DND-41 (cell line): ENCODE measurements at regions not wholly inside any gene's neighbourhood (a gene's known extent, or its start where the extent isn't known, plus 50 kb on each side); places are given as distances from the start of the nearest gene placed in this dataset.

Experiments used
- ATAC-seq: fragments of 200-7000 bp; cut with Tn5 transposase; 3 replicates; pipeline ENCODE4 v1.9.1; 2021; ENCODE audit warnings: low read depth; ENCODE audit not compliant: insufficient read depth
- DNase-seq: peaks from one replicate; pipeline ENCODE4 v3.0.0-alpha.2; 2020
- H2AFZ ChIP-seq: 2 replicates; pipeline ENCODE4 v1.6.0; 2012; ENCODE audit warnings: low read depth, low read length
- H3K27ac ChIP-seq: 2 replicates; pipeline ENCODE4 v1.5.1; 2012; ENCODE audit warnings: low read length, inconsistent platforms
- H3K27me3 ChIP-seq: fragments of 200-600 bp; sonication (generic); 2 replicates; pipeline ENCODE4 v1.6.0; 2012; ENCODE audit warnings: low read length, mild to moderate bottlenecking, inconsistent platforms; ENCODE audit not compliant: insufficient read depth, poor library complexity
- H3K36me3 ChIP-seq: 2 replicates; pipeline ENCODE4 v1.5.1; 2012; ENCODE audit warnings: low read length, inconsistent platforms; ENCODE audit not compliant: insufficient read depth
- H3K4me1 ChIP-seq: 2 replicates; pipeline ENCODE4 v1.5.1; 2012; ENCODE audit warnings: mild to moderate bottlenecking, low read length; ENCODE audit not compliant: insufficient read depth
- H3K4me2 ChIP-seq: 2 replicates; pipeline ENCODE4 v1.6.0; 2012; ENCODE audit warnings: mild to moderate bottlenecking, moderate library complexity, low read length, inconsistent platforms; ENCODE audit not compliant: insufficient read depth
- H3K4me3 ChIP-seq, 2 experiments: fragments of 200-600 bp in 1 of 2; shearing (Covaris generic) in 1 of 2; 2 replicates each; pipeline ENCODE4 v1.5.1; 2012 to 2016; ENCODE audit warnings: inconsistent platforms in 2 of 2, low read length in 2 of 2, mild to moderate bottlenecking in 2 of 2, low read depth in 1 of 2, moderate library complexity in 1 of 2
- H3K79me2 ChIP-seq: 2 replicates; pipeline ENCODE4 v1.6.0; 2012; ENCODE audit warnings: low read length, inconsistent platforms; ENCODE audit not compliant: insufficient read depth
- H3K9ac ChIP-seq: 2 replicates; pipeline ENCODE4 v1.6.0; 2012; ENCODE audit warnings: low read depth, mild to moderate bottlenecking, inconsistent platforms, low read length, moderate library complexity
- H3K9me3 ChIP-seq: 2 replicates; pipeline ENCODE4 v1.5.1; 2012; ENCODE audit warnings: low read length, moderate library complexity, mild to moderate bottlenecking, inconsistent platforms; ENCODE audit not compliant: insufficient read depth, severe bottlenecking
- H4K20me1 ChIP-seq: 2 replicates; pipeline ENCODE4 v1.6.0; 2012; ENCODE audit warnings: low read length; ENCODE audit not compliant: insufficient read depth
- CTCF ChIP-seq: IDR thresholded peaks from 2 replicates; pipeline ENCODE4 v1.5.1; 2012; ENCODE audit warnings: borderline replicate concordance, low read length, moderate library complexity, mild to moderate bottlenecking; ENCODE audit not compliant: poor library complexity, severe bottlenecking; ENCODE audit errors: extremely low read depth
- EZH2 ChIP-seq: IDR thresholded peaks from 3 replicates; pipeline ENCODE4 v1.6.1; 2012; ENCODE audit warnings: borderline replicate concordance, low read depth, mild to moderate bottlenecking, moderate library complexity, low read length, inconsistent platforms; ENCODE audit not compliant: severe bottlenecking

GRCh38 chr6:51322505-51322904 lies 503.8 kb downstream of the TFAP2B start:
- no peaks in the 10 kb centered on the region for H3K27me3 ChIP-seq
- no peaks in the 10 kb centered on the region for H3K4me1 ChIP-seq
- H3K4me2 ChIP-seq = no peak overlapping the region
- H4K20me1 ChIP-seq = no peaks in the 10 kb centered on the region
- no peaks in the 10 kb centered on the region for H3K79me2 ChIP-seq
- no peaks in the 10 kb centered on the region for H3K36me3 ChIP-seq
- no peak overlapping the region for H2AFZ ChIP-seq
- DNase-seq (no peak), ATAC-seq (no peak)
- no peak overlapping the region for H3K4me3 ChIP-seq
- H3K27ac ChIP-seq = no peak overlapping the region
- H3K9me3 ChIP-seq = no peaks in the 10 kb centered on the region
- no peak for TF ChIP-seq EZH2
- TF ChIP-seq CTCF = no peak
- H3K9ac ChIP-seq = no peak overlapping the region

GRCh38 chr6:51323056-51323455 lies 504.4 kb downstream of the TFAP2B start:
- H3K27me3 ChIP-seq = no peaks in the 10 kb centered on the region
- no peak overlapping the region for H2AFZ ChIP-seq
- no peaks in the 10 kb centered on the region for H3K9me3 ChIP-seq
- ATAC-seq (no peak), DNase-seq (no peak)
- no peaks in the 10 kb centered on the region for H3K36me3 ChIP-seq
- no peak overlapping the region for H3K4me3 ChIP-seq
- H3K4me2 ChIP-seq = no peak overlapping the region
- H3K9ac ChIP-seq = no peak overlapping the region
- H3K79me2 ChIP-seq = no peaks in the 10 kb centered on the region
- H4K20me1 ChIP-seq = no peaks in the 10 kb centered on the region
- no peaks in the 10 kb centered on the region for H3K4me1 ChIP-seq
- TF ChIP-seq EZH2 = no peak
- TF ChIP-seq CTCF = no peak
- no peak overlapping the region for H3K27ac ChIP-seq

- Histone ChIP-seq H2AFZ (no peak overlapping the region), H3K27me3 (no peaks in the 10 kb centered on the region), H4K20me1 (no peaks in the 10 kb centered on the region), H3K4me2 (no peak overlapping the region), H3K9me3 (no peaks in the 10 kb centered on the region), H3K9ac (no peak overlapping the region), H3K27ac (no peak overlapping the region), H3K36me3 (no peaks in the 10 kb centered on the region), H3K4me1 (peaks cover 4% of the 10 kb centered on the region; the same call in 1 of the 2 replicates), H3K79me2 (no peaks in the 10 kb centered on the region), H3K4me3 (no peak overlapping the region)
- TF ChIP-seq CTCF (no peak), EZH2 (no peak)
- ATAC-seq = no peak
- no peak for DNase-seq
Measured at GRCh38 chr6:51330971-51331370, 512.3 kb downstream of the TFAP2B start.

GRCh38 chr6:51335543-51335942 lies 516.9 kb downstream of the TFAP2B start:
- no peaks in the 10 kb centered on the region for H4K20me1 ChIP-seq
- no peaks in the 10 kb centered on the region for H3K79me2 ChIP-seq
- H3K36me3 ChIP-seq = no peaks in the 10 kb centered on the region
- no peak overlapping the region for H3K9ac ChIP-seq
- no peak overlapping the region for H3K27ac ChIP-seq
- ATAC-seq (no peak), DNase-seq (no peak)
- TF ChIP-seq CTCF = no peak
- TF ChIP-seq EZH2 = no peak
- no peaks in the 10 kb centered on the region for H3K27me3 ChIP-seq
- H3K4me2 ChIP-seq = no peak overlapping the region
- no peak overlapping the region for H3K4me3 ChIP-seq
- H2AFZ ChIP-seq = no peak overlapping the region; the same call in 1 of the 2 replicates
- no peaks in the 10 kb centered on the region for H3K9me3 ChIP-seq
- H3K4me1 ChIP-seq = peaks cover 4% of the 10 kb centered on the region; the same call in 1 of the 2 replicates
